Peyer's patch (tissue), 4 donors: ENCODE measurements at regions not wholly inside any gene's neighbourhood (a gene's known extent, or its start where the extent isn't known, plus 50 kb on each side); places are given as distances from the start of the nearest gene placed in this dataset.
"Not testable (repeated sequence)": the region's sequence is repeated elsewhere in the genome, so short reads cannot be mapped to it uniquely, and the experiment has no call there.

ENCODE experiments used
- DNase-seq, 3 donors: peaks; one replicate each; pipeline ENCODE4 v3.0.0-alpha.2; 2017 to 2019
- H3K27ac ChIP-seq, 4 donors: fragments of 200-600 bp; sonication (generic); one replicate each; pipeline ENCODE4 v1.5.1; 2016 to 2019
- H3K27me3 ChIP-seq, 2 donors: fragments of 200-600 bp; sonication (generic); one replicate each; pipeline ENCODE4 v1.5.1; 2019
- H3K36me3 ChIP-seq, 3 donors: fragments of 200-600 bp; sonication (generic); one replicate each; pipeline ENCODE4 v1.5.1; 2016 to 2019
- H3K4me1 ChIP-seq, 4 donors: fragments of 200-600 bp; sonication (generic); one replicate each; pipeline ENCODE4 v1.5.1; 2016 to 2019
- H3K4me3 ChIP-seq, 4 donors: fragments of 200-600 bp; sonication (generic); 1 replicate in 3 of 4; 2 replicates in 1 of 4; pipeline ENCODE4 v1.5.1; 2016 to 2019; ENCODE audit warnings: mild to moderate bottlenecking in 1 of 4
- H3K9me3 ChIP-seq, 4 donors: fragments of 200-600 bp; sonication (generic); one replicate each; pipeline ENCODE4 v1.5.1; 2016 to 2019; ENCODE audit warnings: mild to moderate bottlenecking in 1 of 4
- CTCF ChIP-seq, 6 experiments: fragments of 450-650 bp in 4 of 6; fragments of 200-600 bp in 2 of 6; sonication (generic) in 1 of 6; IDR thresholded peaks; one replicate each; pipeline ENCODE4 v1.5.1; 2017 to 2019; ENCODE audit warnings: antibody characterized with exemption in 6 of 6, mild to moderate bottlenecking in 3 of 6, moderate library complexity in 1 of 6
- POLR2A ChIP-seq, 2 donors: fragments of 450-650 bp; IDR thresholded peaks; one replicate each; pipeline ENCODE4 v1.5.1; 2017; ENCODE audit warnings: antibody characterized with exemption in 2 of 2, mild to moderate bottlenecking in 2 of 2, moderate library complexity in 2 of 2

- no peak overlapping the region for H3K27ac ChIP-seq
- TF ChIP-seq POLR2A (IDR thresholded peaks at IDR 0.05) (no peak), CTCF (IDR thresholded peaks at IDR 0.05) (no peak)
Observed at GRCh38 chr21:38088916-38089762, 167.7 kb upstream of the KCNJ15 start.

GRCh38 chr21:38089763-38090046 lies 167.1 kb upstream of the KCNJ15 start:
- DNase-seq, result no peak
- H3K4me1 ChIP-seq, result no peaks in the 10 kb centered on the region
- no peak overlapping the region for H3K4me3 ChIP-seq
- no peaks in the 10 kb centered on the region for H3K27me3 ChIP-seq
- TF ChIP-seq POLR2A (IDR thresholded peaks at IDR 0.05) (no peak), CTCF (IDR thresholded peaks at IDR 0.05) (no peak)
- no peaks in the 10 kb centered on the region for H3K9me3 ChIP-seq
- no peak overlapping the region for H3K27ac ChIP-seq
- no peaks in the 10 kb centered on the region for H3K36me3 ChIP-seq

More at GRCh38 chr21:38088916-38089762, 167.7 kb upstream of the KCNJ15 start:
- Histone ChIP-seq H3K9me3 (no peaks in the 10 kb centered on the region), H3K36me3 (no peaks in the 10 kb centered on the region), H3K4me1 (no peaks in the 10 kb centered on the region), H3K27me3 (no peaks in the 10 kb centered on the region), H3K4me3 (no peak overlapping the region)
- DNase-seq, result no peak

- DNase-seq, H3K36me3 ChIP-seq: not testable (repeated sequence)
Observed at GRCh38 chr21:38091061-38091460, 165.7 kb upstream of the KCNJ15 start.

DNA sequence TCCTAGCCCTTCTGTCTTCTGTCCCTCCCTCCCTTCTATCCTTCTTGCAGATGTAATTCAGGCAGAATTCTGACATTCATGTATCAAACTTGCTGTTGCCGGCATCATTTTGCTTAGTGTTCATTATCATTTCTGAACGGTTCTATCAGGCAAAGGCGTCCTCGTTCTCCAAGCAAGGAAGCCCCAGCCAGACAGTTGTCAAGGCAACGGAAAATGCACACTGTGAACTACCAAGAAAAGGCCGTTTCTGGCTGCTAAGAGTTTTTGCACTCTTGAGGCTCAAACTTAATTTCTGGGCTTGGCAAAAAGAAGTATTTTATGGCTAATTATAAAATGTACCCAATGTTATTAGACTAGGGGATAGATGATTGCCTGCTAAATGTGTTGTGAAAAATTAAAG lies 164.7 kb upstream of the KCNJ15 start:
- DNase-seq, result no peak
- TF ChIP-seq CTCF (IDR thresholded peaks at IDR 0.05) (no peak), POLR2A (IDR thresholded peaks at IDR 0.05) (no peak)
- no peaks in the 10 kb centered on the region for H3K36me3 ChIP-seq
- no peak overlapping the region for H3K27ac ChIP-seq
- H3K4me1 ChIP-seq, result no peaks in the 10 kb centered on the region
- no peak overlapping the region for H3K4me3 ChIP-seq
- H3K9me3 ChIP-seq, result no peaks in the 10 kb centered on the region
- no peaks in the 10 kb centered on the region for H3K27me3 ChIP-seq

More at GRCh38 chr21:38091061-38091460, 165.7 kb upstream of the KCNJ15 start:
- not testable (repeated sequence) for H3K9me3 ChIP-seq, H3K27me3 ChIP-seq, H3K4me3 ChIP-seq, H3K4me1 ChIP-seq, H3K27ac ChIP-seq

GRCh38 chr21:38095220-38095619 lies 161.6 kb upstream of the KCNJ15 start:
- no peak overlapping the region for H3K4me3 ChIP-seq
- H3K27ac ChIP-seq, result no peak overlapping the region
- DNase-seq, result no peak
- no peaks in the 10 kb centered on the region for H3K36me3 ChIP-seq
- TF ChIP-seq POLR2A (IDR thresholded peaks at IDR 0.05) (no peak), CTCF (IDR thresholded peaks at IDR 0.05) (no peak)
- H3K4me1 ChIP-seq, result no peaks in the 10 kb centered on the region
- no peaks in the 10 kb centered on the region for H3K9me3 ChIP-seq
- H3K27me3 ChIP-seq, result no peaks in the 10 kb centered on the region

- no peaks in the 10 kb centered on the region for H3K27me3 ChIP-seq
- H3K36me3 ChIP-seq, result no peaks in the 10 kb centered on the region
- no peak overlapping the region for H3K4me3 ChIP-seq
- no peak overlapping the region for H3K27ac ChIP-seq
- no peaks in the 10 kb centered on the region for H3K4me1 ChIP-seq
- DNase-seq, result no peak
- TF ChIP-seq CTCF (IDR thresholded peaks at IDR 0.05) (no peak), POLR2A (IDR thresholded peaks at IDR 0.05) (no peak)
- no peaks in the 10 kb centered on the region for H3K9me3 ChIP-seq
Observed at GRCh38 chr21:38097789-38098188, 159.0 kb upstream of the KCNJ15 start.
